ENCODE measurements at regions not wholly inside any gene's neighbourhood (a gene's known extent, or its start where the extent isn't known, plus 50 kb on each side); places are given as distances from the start of the nearest gene placed in this dataset.

DNA sequence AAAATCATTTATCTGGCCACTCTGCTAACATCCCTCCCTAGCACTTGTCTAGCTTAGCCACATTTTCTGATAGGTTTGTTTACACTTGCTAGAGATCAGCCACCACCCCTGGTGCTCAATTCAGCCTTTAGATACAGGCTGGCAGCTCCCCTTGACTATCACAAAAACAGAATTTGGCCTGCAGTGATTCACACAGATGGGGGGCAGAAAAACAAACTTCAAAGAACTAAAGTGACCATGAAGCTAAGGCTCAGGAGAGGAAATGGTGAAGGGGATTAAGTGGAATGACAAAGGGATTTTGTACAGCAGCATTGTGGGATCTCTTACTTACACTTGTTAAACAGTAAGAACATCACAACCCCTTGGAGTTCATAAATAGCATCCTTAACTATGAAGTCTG is 1718.0 kb upstream of the PCDH7 start:
- H3K4me1 ChIP-seq (ENCODE audit: control insufficient read depth, insufficient read depth, low read length), result no peaks in the 10 kb centered on the region
- no peaks in the 10 kb centered on the region for H3K27me3 ChIP-seq (replicated peaks in 1 of 2; ENCODE audit: control insufficient read depth in 2 of 2, insufficient read depth in 2 of 2, low read length in 1 of 2)
- H3K9ac ChIP-seq (ENCODE audit: control insufficient read depth, insufficient read depth, low read length), result no peak overlapping the region
- ChIA-PET POLR2A (no interaction called here), CTCF (no interaction called here), RAD21 (ENCODE audit: unreplicated experiment) (no interaction called here), SMC1A (ENCODE audit: uncharacterized antibody, unreplicated experiment) (no interaction called here)
- FAIRE-seq, result no peak
- in situ Hi-C loops (cut with MboI), result no loop called here
- H3K9me3 ChIP-seq (replicated peaks; ENCODE audit: control insufficient read depth, insufficient read depth, low read length), result no peaks in the 10 kb centered on the region
- ATAC-seq, result no peak
- no peaks in the 10 kb centered on the region for H3K79me2 ChIP-seq (ENCODE audit: control insufficient read depth, insufficient read depth, low read length)
- no TSS peak for BruUV-seq (replicated peaks)
- no peak for DNase-seq (ENCODE audit: low read depth, low spot score)
- no peaks in the 10 kb centered on the region for H3K36me3 ChIP-seq (ENCODE audit: control insufficient read depth in 2 of 2, insufficient read depth in 2 of 2, low read length in 1 of 2)
- intact Hi-C loops (cut with micrococcal nuclease; ENCODE audit: unreplicated experiment), result no loop called here
- H3K4me3 ChIP-seq, result no peak overlapping the region
- no peak overlapping the region for H3K27ac ChIP-seq (ENCODE audit: control insufficient read depth, insufficient read depth)
- TF ChIP-seq, protein P1, sequence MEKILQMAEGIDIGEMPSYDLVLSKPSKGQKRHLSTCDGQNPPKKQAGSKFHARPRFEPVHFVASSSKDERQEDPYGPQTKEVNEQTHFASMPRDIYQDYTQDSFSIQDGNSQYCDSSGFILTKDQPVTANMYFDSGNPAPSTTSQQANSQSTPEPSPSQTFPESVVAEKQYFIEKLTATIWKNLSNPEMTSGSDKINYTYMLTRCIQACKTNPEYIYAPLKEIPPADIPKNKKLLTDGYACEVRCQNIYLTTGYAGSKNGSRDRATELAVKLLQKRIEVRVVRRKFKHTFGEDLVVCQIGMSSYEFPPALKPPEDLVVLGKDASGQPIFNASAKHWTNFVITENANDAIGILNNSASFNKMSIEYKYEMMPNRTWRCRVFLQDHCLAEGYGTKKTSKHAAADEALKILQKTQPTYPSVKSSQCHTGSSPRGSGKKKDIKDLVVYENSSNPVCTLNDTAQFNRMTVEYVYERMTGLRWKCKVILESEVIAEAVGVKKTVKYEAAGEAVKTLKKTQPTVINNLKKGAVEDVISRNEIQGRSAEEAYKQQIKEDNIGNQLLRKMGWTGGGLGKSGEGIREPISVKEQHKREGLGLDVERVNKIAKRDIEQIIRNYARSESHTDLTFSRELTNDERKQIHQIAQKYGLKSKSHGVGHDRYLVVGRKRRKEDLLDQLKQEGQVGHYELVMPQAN (conservative IDR thresholded peaks at IDR 0.05), result no peak
- TF ChIP-seq GABPA (IDR thresholded peaks at IDR 0.05; ENCODE audit: low read depth) (no peak), MTA3 (IDR thresholded peaks at IDR 0.05; ENCODE audit: borderline replicate concordance, low read length) (no peak), MYC (IDR thresholded peaks at IDR 0.05; ENCODE audit: insufficient read depth, insufficient read length, insufficient replicate concordance, low read length, severe bottlenecking) (no peak), EED (IDR thresholded peaks at IDR 0.05; ENCODE audit: low read depth) (no peak), ATF7 (IDR thresholded peaks at IDR 0.05; ENCODE audit: low read depth) (no peak), ZNF384 (IDR thresholded peaks at IDR 0.05; ENCODE audit: borderline replicate concordance, low read depth, low read length) (no peak), WRNIP1 (IDR thresholded peaks at IDR 0.05; ENCODE audit: borderline replicate concordance, low read depth, low read length) (no peak), CTCF (IDR thresholded peaks at IDR 0.05 in 2 of 3, conservative IDR thresholded peaks at IDR 0.05 in 1 of 3; ENCODE audit: control insufficient read depth in 2 of 3, extremely low read depth in 1 of 3, insufficient read depth in 1 of 3, low read depth in 3 of 3, low read length in 3 of 3) (no peak), NFXL1 (IDR thresholded peaks at IDR 0.05; ENCODE audit: borderline replicate concordance) (no peak)
- TF ChIP-seq, protein P2, sequence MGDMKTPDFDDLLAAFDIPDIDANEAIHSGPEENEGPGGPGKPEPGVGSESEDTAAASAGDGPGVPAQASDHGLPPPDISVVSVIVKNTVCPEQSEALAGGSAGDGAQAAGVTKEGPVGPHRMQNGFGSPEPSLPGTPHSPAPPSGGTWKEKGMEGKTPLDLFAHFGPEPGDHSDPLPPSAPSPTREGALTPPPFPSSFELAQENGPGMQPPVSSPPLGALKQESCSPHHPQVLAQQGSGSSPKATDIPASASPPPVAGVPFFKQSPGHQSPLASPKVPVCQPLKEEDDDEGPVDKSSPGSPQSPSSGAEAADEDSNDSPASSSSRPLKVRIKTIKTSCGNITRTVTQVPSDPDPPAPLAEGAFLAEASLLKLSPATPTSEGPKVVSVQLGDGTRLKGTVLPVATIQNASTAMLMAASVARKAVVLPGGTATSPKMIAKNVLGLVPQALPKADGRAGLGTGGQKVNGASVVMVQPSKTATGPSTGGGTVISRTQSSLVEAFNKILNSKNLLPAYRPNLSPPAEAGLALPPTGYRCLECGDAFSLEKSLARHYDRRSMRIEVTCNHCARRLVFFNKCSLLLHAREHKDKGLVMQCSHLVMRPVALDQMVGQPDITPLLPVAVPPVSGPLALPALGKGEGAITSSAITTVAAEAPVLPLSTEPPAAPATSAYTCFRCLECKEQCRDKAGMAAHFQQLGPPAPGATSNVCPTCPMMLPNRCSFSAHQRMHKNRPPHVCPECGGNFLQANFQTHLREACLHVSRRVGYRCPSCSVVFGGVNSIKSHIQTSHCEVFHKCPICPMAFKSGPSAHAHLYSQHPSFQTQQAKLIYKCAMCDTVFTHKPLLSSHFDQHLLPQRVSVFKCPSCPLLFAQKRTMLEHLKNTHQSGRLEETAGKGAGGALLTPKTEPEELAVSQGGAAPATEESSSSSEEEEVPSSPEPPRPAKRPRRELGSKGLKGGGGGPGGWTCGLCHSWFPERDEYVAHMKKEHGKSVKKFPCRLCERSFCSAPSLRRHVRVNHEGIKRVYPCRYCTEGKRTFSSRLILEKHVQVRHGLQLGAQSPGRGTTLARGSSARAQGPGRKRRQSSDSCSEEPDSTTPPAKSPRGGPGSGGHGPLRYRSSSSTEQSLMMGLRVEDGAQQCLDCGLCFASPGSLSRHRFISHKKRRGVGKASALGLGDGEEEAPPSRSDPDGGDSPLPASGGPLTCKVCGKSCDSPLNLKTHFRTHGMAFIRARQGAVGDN (IDR thresholded peaks at IDR 0.05), result no peak
- H2AFZ ChIP-seq (ENCODE audit: control insufficient read depth, low read depth, low read length), result no peak overlapping the region
- no peak overlapping the region for H3K4me2 ChIP-seq (ENCODE audit: control insufficient read depth, insufficient read depth)
- no peaks in the 10 kb centered on the region for H4K20me1 ChIP-seq (ENCODE audit: control insufficient read depth, insufficient read depth)

All from GM12878 (cell line).